Neuron (in vitro differentiated cells): ENCODE measurements at regions not wholly inside any gene's neighbourhood (a gene's known extent, or its start where the extent isn't known, plus 50 kb on each side); places are given as distances from the start of the nearest gene placed in this dataset.

Source experiments
- H2AFZ ChIP-seq: one replicate; pipeline ENCODE4 v1.6.1; 2013; ENCODE audit warnings: low read depth, mild to moderate bottlenecking, inconsistent platforms, low read length, moderate library complexity
- H3K27me3 ChIP-seq: one replicate; pipeline ENCODE4 v1.6.1; 2013; ENCODE audit warnings: low read length; ENCODE audit not compliant: insufficient read depth
- H3K36me3 ChIP-seq: one replicate; pipeline ENCODE4 v1.6.1; 2013; ENCODE audit warnings: low read length; ENCODE audit not compliant: insufficient read depth
- H3K4me1 ChIP-seq: one replicate; pipeline ENCODE4 v1.6.1; 2013; ENCODE audit warnings: low read length; ENCODE audit not compliant: insufficient read depth
- H3K4me3 ChIP-seq: 2 replicates; pipeline ENCODE4 v1.5.1; 2013; ENCODE audit warnings: mild to moderate bottlenecking, low read length, moderate library complexity
- H3K9me3 ChIP-seq: one replicate; pipeline ENCODE4 v1.6.1; 2013; ENCODE audit warnings: low read length

- Histone ChIP-seq H3K4me1 (peaks cover 1% of the 10 kb centered on the region), H2AFZ (no peak overlapping the region), H3K9me3 (no peaks in the 10 kb centered on the region), H3K4me3 (no peak overlapping the region), H3K27me3 (no peaks in the 10 kb centered on the region), H3K36me3 (no peaks in the 10 kb centered on the region)
These were observed 111.5 kb downstream of the IZUMO3 start for GRCh38 chr9:24434183-24434582.

- Histone ChIP-seq H3K27me3 (no peaks in the 10 kb centered on the region), H2AFZ (no peak overlapping the region), H3K4me1 (no peaks in the 10 kb centered on the region), H3K4me3 (no peak overlapping the region), H3K9me3 (no peaks in the 10 kb centered on the region), H3K36me3 (no peaks in the 10 kb centered on the region)
These were observed 129.6 kb downstream of the IZUMO3 start for GRCh38 chr9:24416136-24416535.

DNA sequence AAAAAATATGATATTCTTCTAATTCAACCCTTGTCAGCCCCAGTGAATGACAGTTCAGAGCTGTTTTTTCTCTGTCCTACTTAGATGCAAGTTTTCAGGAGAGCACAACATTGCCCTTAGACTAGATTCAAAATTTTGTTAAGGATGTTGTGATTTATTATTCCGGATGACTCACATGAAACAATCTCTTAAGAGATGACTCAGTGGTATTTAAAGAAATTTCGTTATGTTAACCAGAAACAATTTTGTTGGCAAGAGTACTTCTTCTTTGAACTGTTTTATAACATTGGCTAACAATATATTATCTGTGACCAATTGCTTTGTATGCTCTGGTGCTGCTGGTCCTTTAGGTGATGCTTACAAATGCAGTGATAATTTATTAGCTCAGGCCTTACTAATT is 132.0 kb downstream of the IZUMO3 start:
- Histone ChIP-seq H3K9me3 (no peaks in the 10 kb centered on the region), H3K4me1 (no peaks in the 10 kb centered on the region), H2AFZ (no peak overlapping the region), H3K36me3 (no peaks in the 10 kb centered on the region), H3K4me3 (no peak overlapping the region), H3K27me3 (no peaks in the 10 kb centered on the region)

DNA sequence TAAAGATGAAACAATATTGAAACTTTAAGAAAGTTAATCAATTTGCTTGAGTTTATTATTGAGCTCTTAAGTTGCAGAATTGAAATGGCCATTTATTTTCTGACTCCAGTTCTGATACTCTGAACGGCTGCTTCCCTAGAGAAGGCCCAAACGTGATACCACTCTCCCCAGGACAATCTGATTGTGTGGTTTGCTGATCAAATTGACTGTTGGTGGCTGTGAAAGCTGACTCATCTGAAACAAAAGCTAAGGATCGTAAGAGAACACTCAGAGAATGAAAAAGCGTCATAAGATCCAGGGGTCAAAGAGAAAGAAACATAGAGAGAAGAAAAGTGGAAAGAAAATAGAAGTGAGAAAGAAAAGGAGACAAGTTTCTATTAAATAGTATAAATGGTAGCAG is 147.2 kb downstream of the IZUMO3 start:
- no peak overlapping the region for H2AFZ ChIP-seq
- H3K36me3 ChIP-seq, result no peaks in the 10 kb centered on the region
- H3K9me3 ChIP-seq, result no peaks in the 10 kb centered on the region
- no peak overlapping the region for H3K4me3 ChIP-seq
- peaks cover 3% of the 10 kb centered on the region for H3K4me1 ChIP-seq
- no peaks in the 10 kb centered on the region for H3K27me3 ChIP-seq

DNA sequence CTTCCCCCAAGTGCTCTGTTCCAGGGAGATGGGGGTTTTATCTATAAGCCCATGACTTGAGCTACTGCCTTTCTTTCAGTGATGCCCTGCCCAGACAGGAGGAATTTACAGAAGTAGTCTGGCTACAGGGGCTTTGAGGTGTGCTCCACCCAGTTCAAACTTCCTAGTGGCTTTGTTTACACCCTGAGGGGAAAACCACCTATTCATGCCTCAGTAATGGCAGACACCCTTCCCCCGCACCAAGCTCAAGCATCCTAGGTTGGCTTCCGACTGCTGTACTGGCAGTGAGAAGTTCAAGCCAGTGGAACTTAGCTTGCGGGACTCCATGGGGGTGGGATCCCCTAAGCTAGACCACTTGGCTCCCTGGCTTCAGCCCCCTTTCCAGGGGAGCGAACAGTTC is 154.6 kb downstream of the IZUMO3 start:
- Histone ChIP-seq H3K27me3 (no peaks in the 10 kb centered on the region), H3K36me3 (no peaks in the 10 kb centered on the region)

DNA sequence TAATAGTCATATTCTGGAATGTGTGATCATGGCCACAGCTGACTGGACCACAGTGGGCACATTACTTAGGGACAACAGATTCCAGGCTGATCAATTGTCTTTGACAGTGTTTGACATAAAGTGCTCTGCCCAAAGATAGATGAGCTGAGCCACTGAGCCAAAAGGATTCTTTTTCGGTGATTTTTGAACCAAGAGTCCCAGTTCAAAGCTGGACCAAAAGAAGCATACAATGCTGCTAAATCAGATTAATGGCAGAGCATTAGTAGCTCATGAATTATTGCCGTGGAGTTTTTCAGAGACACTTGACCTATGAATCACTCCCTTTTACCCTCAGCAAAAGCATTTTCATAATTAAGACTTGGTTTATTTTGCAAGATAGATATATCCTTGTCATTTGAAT is 160.6 kb downstream of the IZUMO3 start:
- Histone ChIP-seq H3K9me3 (no peaks in the 10 kb centered on the region), H3K27me3 (no peaks in the 10 kb centered on the region), H3K4me3 (no peak overlapping the region), H3K36me3 (no peaks in the 10 kb centered on the region), H3K4me1 (no peaks in the 10 kb centered on the region), H2AFZ (no peak overlapping the region)

More for the DNA sequence above, 154.6 kb downstream of the IZUMO3 start:
- H2AFZ ChIP-seq, result no peak overlapping the region
- H3K9me3 ChIP-seq, result no peaks in the 10 kb centered on the region
- no peaks in the 10 kb centered on the region for H3K4me1 ChIP-seq
- no peak overlapping the region for H3K4me3 ChIP-seq

DNA sequence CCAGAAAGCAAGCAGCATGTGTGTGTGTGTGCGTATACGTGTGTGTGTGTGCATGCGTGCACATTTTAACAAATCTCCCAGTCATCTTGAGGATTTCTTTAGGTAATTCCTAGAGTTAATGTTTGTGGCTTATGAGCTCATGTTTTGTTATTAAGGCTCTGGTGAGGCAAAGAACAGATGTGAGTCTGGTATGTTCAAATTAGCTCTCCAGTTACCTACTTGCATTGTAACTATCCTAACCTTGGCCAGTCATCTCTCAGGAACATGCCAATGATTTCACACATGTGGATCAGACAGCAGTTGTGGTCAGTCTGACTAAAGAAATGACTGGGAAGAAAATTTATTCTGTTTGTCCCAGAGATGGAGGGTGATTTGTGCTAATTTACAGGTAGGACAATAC is 163.1 kb downstream of the IZUMO3 start:
- H3K36me3 ChIP-seq, result no peaks in the 10 kb centered on the region
- no peaks in the 10 kb centered on the region for H3K4me1 ChIP-seq
- no peaks in the 10 kb centered on the region for H3K9me3 ChIP-seq
- no peak overlapping the region for H2AFZ ChIP-seq
- no peak overlapping the region for H3K4me3 ChIP-seq
- H3K27me3 ChIP-seq, result no peaks in the 10 kb centered on the region

DNA sequence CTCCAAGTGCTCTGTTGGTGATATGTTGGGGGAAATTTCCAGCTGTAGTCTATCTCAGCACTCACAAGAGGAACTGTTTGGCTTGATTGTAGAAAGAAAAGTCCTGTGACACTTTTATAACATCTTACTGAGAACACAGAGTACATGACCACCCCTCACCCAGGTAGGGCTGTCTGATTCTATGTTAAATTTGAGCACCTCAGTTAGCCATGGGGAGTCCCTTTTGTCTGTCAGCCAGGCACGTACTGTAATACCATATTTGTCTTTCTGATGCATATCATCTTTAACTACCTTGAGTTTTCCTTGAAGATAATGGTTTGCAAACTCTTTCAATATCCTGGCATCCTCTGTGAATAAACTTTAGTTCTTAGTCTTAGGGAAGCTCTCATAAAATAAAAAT is 164.5 kb downstream of the IZUMO3 start:
- H3K9me3 ChIP-seq, result peaks cover 2% of the 10 kb centered on the region
- H3K4me1 ChIP-seq, result no peaks in the 10 kb centered on the region
- no peaks in the 10 kb centered on the region for H3K36me3 ChIP-seq
- H3K4me3 ChIP-seq, result no peak overlapping the region
- H3K27me3 ChIP-seq, result no peaks in the 10 kb centered on the region
- no peak overlapping the region for H2AFZ ChIP-seq

- no peaks in the 10 kb centered on the region for H3K9me3 ChIP-seq
- H3K4me3 ChIP-seq, result no peak overlapping the region
These were observed 186.7 kb downstream of the IZUMO3 start for GRCh38 chr9:24359046-24359445.

GRCh38 chr9:24351973-24352372 is 193.7 kb downstream of the IZUMO3 start:
- Histone ChIP-seq H3K9me3 (no peaks in the 10 kb centered on the region), H3K4me3 (no peak overlapping the region), H3K4me1 (peaks cover 16% of the 10 kb centered on the region), H3K36me3 (no peaks in the 10 kb centered on the region), H2AFZ (no peak overlapping the region), H3K27me3 (no peaks in the 10 kb centered on the region)

More at GRCh38 chr9:24359046-24359445, 186.7 kb downstream of the IZUMO3 start:
- Histone ChIP-seq H3K4me1 (peaks cover 5% of the 10 kb centered on the region), H3K27me3 (no peaks in the 10 kb centered on the region), H3K36me3 (no peaks in the 10 kb centered on the region), H2AFZ (no peak overlapping the region)

GRCh38 chr9:24351258-24351657 is 194.4 kb downstream of the IZUMO3 start:
- Histone ChIP-seq H3K36me3 (no peaks in the 10 kb centered on the region), H3K9me3 (no peaks in the 10 kb centered on the region), H3K27me3 (no peaks in the 10 kb centered on the region), H2AFZ (no peak overlapping the region), H3K4me3 (no peak overlapping the region), H3K4me1 (peaks cover 16% of the 10 kb centered on the region)

DNA sequence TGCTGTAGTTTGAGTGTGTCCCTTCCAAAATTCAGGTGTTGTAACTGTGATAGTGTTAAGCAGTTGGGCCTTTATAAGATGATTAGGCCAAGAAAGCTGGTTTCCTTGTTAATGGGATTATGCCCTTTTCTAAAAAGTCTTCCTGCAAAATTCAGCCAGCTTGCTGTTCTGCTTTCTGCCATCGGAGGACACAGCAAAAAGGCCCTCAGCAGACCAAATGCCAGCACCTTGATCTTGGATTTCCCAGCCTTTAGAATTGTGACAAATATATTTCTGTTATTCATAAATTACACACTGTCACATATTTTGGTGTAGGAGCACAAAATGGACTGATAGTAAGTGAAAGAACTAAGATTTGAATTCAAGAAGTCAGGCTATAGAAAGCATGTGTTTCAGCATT is 203.2 kb downstream of the IZUMO3 start:
- H3K4me3 ChIP-seq, result no peak overlapping the region
- no peaks in the 10 kb centered on the region for H3K9me3 ChIP-seq
- H3K4me1 ChIP-seq, result no peaks in the 10 kb centered on the region
- H2AFZ ChIP-seq, result no peak overlapping the region
- no peaks in the 10 kb centered on the region for H3K36me3 ChIP-seq
- H3K27me3 ChIP-seq, result no peaks in the 10 kb centered on the region

- Histone ChIP-seq H2AFZ (no peak overlapping the region), H3K4me3 (no peak overlapping the region), H3K27me3 (no peaks in the 10 kb centered on the region), H3K9me3 (no peaks in the 10 kb centered on the region), H3K4me1 (no peaks in the 10 kb centered on the region), H3K36me3 (no peaks in the 10 kb centered on the region)
These were observed 212.1 kb downstream of the IZUMO3 start for GRCh38 chr9:24333629-24334028.

DNA sequence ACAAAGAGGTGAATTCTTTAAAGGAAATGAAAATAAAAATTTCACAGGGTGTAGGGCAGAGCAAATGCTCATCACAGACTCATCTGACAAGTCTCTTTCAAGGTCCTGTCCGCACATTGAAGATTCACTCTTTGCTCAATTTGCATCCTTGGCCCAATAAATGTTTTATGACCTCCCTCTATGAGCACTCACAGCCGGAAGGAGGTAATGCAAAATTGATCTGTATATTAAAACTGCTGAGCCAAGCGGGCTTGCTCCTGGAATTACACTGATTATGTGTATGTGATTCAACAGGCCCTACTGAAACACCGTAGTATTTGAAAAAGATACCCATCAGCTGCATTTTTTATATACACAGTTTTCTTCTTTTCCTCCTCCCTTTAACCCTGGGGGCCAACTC is 246.8 kb downstream of the IZUMO3 start:
- H3K4me1 ChIP-seq, result peaks cover 9% of the 10 kb centered on the region

More for the DNA sequence above, 246.8 kb downstream of the IZUMO3 start:
- H3K36me3 ChIP-seq, result no peaks in the 10 kb centered on the region
- H3K4me3 ChIP-seq, result no peak overlapping the region
- H3K27me3 ChIP-seq, result no peaks in the 10 kb centered on the region
- H3K9me3 ChIP-seq, result no peaks in the 10 kb centered on the region
- H2AFZ ChIP-seq, result no peak overlapping the region
